Large intestine (tissue), 3 donors: ENCODE measurements at regions not wholly inside any gene's neighbourhood (a gene's known extent, or its start where the extent isn't known, plus 50 kb on each side); places are given as distances from the start of the nearest gene placed in this dataset.
"Not testable (repeated sequence)": the region's sequence is repeated elsewhere in the genome, so short reads cannot be mapped to it uniquely, and the experiment has no call there.

Experiments
- DNase-seq, 2 donors: peaks; one replicate each; pipeline versions ENCODE4 v3.0.0 to v3.0.0-alpha.2; 2013
- H3K27ac ChIP-seq: one replicate; pipeline ENCODE4 v1.5.1; 2013; ENCODE audit warnings: low read length
- H3K27me3 ChIP-seq: 2 replicates; pipeline ENCODE4 v1.6.1; 2013; ENCODE audit warnings: low read length; ENCODE audit not compliant: control insufficient read depth, insufficient read depth
- H3K36me3 ChIP-seq: 2 replicates; pipeline ENCODE4 v1.6.1; 2013; ENCODE audit warnings: low read length; ENCODE audit not compliant: control insufficient read depth, insufficient read depth
- H3K4me1 ChIP-seq: one replicate; pipeline ENCODE4 v1.6.1; 2013; ENCODE audit warnings: low read length; ENCODE audit not compliant: control insufficient read depth, insufficient read depth
- H3K4me3 ChIP-seq: one replicate; pipeline ENCODE4 v1.5.1; 2013; ENCODE audit warnings: low read length
- H3K9me3 ChIP-seq: one replicate; pipeline ENCODE4 v1.6.1; 2013; ENCODE audit warnings: mild to moderate bottlenecking, low read depth, low read length, moderate library complexity; ENCODE audit not compliant: control insufficient read depth
- WGBS: methylation state at CpG from one replicate; pipeline ENCODE4 v1.1.5; 2013; ENCODE audit warnings: low lambda C conversion rate; ENCODE audit not compliant: insufficient coverage; 5-methylcytosine and 5-hydroxymethylcytosine counted together

DNA sequence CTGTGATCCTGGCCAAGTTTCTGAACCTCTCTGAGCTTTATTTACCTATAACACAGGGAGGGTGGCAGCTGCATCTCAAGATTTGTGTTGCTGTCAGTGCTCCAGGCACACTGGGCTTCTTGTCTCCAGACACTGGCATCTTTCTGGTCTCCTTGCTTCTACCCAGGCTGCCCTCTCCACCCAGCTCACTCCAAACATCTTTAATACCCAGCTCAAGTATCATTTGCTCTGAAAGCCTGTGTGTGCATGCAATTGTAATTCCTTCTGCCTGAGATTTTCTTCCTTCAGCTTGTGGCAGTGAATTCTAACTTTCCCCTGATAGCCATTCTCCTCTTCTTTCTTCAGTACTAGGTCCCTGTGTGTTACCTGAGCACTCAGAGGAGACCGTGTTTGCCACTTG is 50.7 kb upstream of the USP7 start:
- H3K4me1 ChIP-seq, result no peaks in the 10 kb centered on the region
- H3K36me3 ChIP-seq, result no peaks in the 10 kb centered on the region
- no peak overlapping the region for H3K27ac ChIP-seq
- no peak for DNase-seq
- no peaks in the 10 kb centered on the region for H3K9me3 ChIP-seq
- H3K27me3 ChIP-seq, result peaks cover 3% of the 10 kb centered on the region
- no peak overlapping the region for H3K4me3 ChIP-seq
- WGBS, result no CpG with 5 or more reads among the region's 1 CpG

DNA sequence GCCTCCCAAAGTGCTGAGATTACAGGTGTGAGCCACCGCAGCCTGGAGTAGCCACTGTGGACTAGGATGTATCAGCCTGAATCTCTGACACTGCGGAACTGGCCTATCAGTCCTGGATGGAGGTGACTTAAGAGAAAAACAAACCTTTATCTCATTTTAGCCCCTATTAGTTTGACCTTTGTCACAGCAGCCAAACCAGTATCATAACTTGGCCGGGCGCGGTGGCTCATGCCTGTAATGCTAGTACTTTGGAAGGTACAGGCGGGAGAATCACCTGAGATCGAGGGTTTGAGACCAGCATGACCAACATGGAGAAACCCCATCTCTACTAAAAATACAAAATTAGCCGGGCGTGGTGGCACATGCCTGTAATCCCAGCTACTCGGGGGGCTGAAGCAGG is 51.8 kb upstream of the USP7 start:
- H3K27ac ChIP-seq, result no peak overlapping the region

DNA sequence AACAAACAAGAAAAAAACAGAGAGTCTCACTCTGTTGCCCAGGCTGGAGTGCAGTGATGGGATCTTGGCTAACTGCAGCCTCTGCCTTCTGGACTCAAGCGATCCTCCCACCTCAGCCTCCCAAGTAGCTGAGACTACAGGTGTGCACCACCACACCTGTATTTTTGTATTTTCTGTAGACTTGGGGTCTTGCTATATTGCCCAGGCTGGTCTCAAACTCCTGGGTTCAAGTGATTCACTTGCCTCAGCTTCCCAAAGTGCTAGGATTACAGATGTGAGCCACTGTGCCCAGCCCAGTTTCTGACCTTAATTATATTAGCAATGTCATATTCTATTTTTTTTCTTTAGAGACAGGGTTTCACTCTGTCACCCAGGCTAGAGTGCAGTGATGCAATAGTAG is 52.3 kb upstream of the USP7 start:
- no CpG with 5 or more reads among the region's 1 CpG for WGBS
- not testable (repeated sequence) for H3K9me3 ChIP-seq, H3K36me3 ChIP-seq, H3K4me1 ChIP-seq, H3K27ac ChIP-seq, DNase-seq, H3K27me3 ChIP-seq, H3K4me3 ChIP-seq

More for the DNA sequence above, 51.8 kb upstream of the USP7 start:
- Histone ChIP-seq H3K36me3 (no peaks in the 10 kb centered on the region), H3K27me3 (peaks cover 3% of the 10 kb centered on the region), H3K4me3 (no peak overlapping the region), H3K4me1 (no peaks in the 10 kb centered on the region), H3K9me3 (no peaks in the 10 kb centered on the region)
- no peak for DNase-seq
- WGBS, result no CpG with 5 or more reads among the region's 10 CpGs

DNA sequence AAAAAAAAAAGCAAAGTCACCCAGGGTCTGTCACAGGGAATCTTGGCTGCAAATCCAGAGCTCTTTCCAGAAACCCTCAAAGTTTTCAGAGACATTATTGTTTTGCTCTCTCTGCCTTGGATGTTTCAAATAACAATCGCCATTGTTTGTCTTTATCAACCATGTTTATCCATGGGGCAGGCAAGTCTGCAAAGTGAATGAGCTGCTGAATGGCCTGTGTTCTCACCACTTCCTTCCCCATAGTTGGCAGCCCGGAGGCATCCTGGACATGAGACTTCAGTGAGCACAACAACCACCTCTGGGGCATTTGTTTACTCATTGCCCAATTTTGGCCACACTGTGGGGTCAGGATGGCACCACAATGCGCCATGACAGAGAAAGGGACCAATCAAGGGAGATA is 53.1 kb upstream of the USP7 start:
- DNase-seq, result no peak
- H3K27ac ChIP-seq, result no peak overlapping the region
- no peaks in the 10 kb centered on the region for H3K9me3 ChIP-seq
- H3K27me3 ChIP-seq, result peaks cover 3% of the 10 kb centered on the region
- WGBS, result no CpG with 5 or more reads among the region's 3 CpGs
- H3K4me1 ChIP-seq, result no peaks in the 10 kb centered on the region
- no peaks in the 10 kb centered on the region for H3K36me3 ChIP-seq
- no peak overlapping the region for H3K4me3 ChIP-seq

DNA sequence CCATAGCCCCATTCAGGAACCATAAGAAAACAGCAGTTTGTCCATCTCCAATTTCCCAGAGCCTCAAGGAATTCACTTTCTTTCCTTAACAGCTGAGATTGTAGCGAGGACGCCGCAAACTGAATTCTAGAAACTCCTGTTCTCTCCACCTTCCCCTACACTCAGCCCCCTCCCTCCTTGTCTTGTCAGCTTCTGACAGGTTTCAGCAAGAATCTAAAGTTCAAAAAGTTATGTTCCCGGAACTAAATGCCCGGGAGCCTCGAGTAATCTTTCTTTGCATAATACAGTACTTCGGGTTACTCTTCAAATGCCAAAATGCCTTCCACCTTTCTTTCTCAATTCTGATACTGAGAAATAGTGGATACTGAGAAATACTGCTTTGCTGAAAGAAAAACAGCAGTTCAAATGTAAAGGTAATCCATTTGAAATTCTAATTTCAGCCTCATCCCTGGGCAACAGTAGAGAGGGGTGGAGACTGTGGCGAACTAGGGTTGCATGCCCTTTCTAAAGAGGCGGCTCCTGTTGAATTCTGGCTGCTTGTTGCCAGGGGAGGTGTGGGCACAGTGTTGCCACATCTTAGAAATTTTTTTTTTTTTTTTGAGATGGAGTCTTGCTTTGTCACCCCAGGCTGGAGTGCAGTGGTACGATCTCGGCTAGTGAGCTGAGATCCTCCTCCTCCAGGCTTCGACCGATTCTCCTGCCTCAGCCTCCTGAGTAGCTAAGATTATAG is 63.5 kb upstream of the USP7 start:
- peak in 1 of 2 donors; percentile 4 for DNase-seq
- H3K4me3 ChIP-seq, result no peak overlapping the region
- H3K4me1 ChIP-seq, result no peaks in the 10 kb centered on the region
- H3K36me3 ChIP-seq, result no peaks in the 10 kb centered on the region
- WGBS, result no CpG with 5 or more reads among the region's 13 CpGs
- H3K27me3 ChIP-seq, result no peaks in the 10 kb centered on the region
- H3K9me3 ChIP-seq, result no peaks in the 10 kb centered on the region
- H3K27ac ChIP-seq, result no peak overlapping the region

DNA sequence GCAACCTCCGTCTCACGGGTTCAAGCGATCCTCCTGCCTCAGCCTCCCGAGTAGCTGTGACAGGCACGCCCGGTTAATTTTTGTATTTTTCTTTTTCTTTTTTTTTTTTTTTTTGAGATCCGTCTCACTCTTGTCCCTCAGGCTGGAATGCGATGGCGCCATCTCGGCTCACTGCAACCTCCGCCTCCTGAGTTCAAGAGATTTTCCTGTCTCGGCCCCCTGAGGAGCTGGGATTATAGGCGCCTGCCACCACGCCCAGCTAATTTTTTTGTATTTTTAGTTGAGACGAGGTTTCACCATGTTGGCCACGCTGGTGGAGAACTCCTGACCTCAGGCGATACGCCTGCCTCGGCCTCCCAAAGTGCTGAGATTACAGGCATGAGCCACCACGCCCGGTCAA is 63.0 kb upstream of the HAPSTR1 start:
- not testable (repeated sequence) for H3K4me1 ChIP-seq, H3K4me3 ChIP-seq, H3K27ac ChIP-seq, H3K36me3 ChIP-seq, DNase-seq, H3K9me3 ChIP-seq, H3K27me3 ChIP-seq
- WGBS, result 100% methylated on average over 2 of the region's 21 CpGs

DNA sequence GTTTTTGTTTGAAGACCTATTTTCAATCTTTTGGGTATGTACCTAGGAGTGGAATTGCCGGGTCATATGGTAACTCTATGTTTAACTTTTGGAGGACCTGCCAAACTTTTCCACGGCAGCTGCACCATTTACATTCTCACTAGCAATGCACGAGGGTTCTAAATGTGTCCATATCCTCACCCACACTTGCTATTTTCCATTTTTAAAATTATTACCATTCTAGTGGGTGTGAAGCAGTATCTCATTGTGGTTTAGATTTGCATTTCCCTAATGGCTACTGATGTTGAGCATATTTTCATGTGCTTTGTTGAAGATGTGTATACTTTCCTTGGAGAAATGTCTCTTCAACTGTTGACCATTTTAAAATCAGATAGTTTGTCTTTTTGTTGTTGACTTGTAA is 60.3 kb upstream of the HAPSTR1 start:
- Histone ChIP-seq H3K4me1 (no peaks in the 10 kb centered on the region), H3K27me3 (no peaks in the 10 kb centered on the region), H3K9me3 (no peaks in the 10 kb centered on the region), H3K36me3 (no peaks in the 10 kb centered on the region), H3K4me3 (no peak overlapping the region), H3K27ac (no peak overlapping the region)
- no CpG with 5 or more reads among the region's 3 CpGs for WGBS
- no peak for DNase-seq

DNA sequence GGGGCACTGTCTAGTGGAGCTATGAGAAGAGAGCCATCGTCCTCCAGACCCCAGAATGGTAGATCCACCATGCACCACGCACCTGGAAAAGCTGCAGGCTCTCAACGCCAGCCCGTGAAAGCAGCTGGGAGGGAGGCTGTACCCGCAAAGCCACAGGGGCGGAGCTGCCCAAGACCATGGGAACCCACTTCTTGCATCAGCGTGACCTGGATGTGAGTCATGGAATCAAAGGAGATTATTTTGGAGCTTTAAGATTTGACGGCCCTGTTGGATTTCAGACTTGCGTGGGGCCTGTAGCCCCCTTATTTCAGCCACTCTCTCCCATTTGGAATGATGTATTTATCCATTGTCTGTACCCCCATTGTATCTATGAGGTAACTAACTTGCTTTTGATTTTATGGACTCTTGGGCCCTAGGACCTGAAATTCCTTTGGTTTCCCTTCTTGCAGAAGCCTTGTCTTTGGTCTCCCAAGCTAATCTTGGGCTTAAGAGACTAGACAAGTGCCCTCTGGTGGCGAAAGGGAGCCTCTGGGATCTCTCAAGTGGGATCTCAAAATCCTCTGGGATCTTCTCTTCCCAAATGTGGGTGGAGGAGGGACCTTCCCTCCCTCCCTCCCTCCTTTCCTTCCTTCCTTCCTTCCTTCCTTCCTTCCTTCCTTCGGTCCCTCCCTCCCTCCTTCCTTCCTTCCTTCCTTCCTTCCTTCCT is 58.2 kb upstream of the HAPSTR1 start:
- WGBS, result no CpG with 5 or more reads among the region's 11 CpGs
- no peaks in the 10 kb centered on the region for H3K9me3 ChIP-seq
- no peaks in the 10 kb centered on the region for H3K4me1 ChIP-seq
- H3K4me3 ChIP-seq, result no peak overlapping the region
- peak; percentile 20 to 28 for DNase-seq
- no peak overlapping the region for H3K27ac ChIP-seq
- H3K27me3 ChIP-seq, result no peaks in the 10 kb centered on the region
- no peaks in the 10 kb centered on the region for H3K36me3 ChIP-seq

DNA sequence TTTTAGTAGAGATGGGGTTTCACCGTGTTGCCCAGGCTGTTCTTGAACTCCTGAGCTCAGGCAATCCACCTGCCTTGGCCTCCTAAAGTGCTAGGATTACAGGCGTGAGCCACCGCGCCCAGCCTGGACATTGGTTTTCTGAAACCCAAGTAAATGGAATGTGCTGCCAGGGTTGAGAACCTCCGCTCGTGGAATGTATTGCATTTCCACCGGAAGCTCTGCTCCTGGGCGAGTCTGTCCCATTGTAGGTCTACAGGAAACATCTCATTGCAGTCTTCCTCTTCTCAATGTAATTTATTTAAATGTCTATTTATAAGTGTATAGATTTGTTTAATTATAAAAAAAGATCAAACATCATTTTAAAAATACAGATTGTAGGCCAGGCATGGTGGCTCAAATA is 57.4 kb upstream of the HAPSTR1 start:
- no peak overlapping the region for H3K4me3 ChIP-seq
- H3K36me3 ChIP-seq, result no peaks in the 10 kb centered on the region
- WGBS, result no CpG with 5 or more reads among the region's 8 CpGs
- no peaks in the 10 kb centered on the region for H3K9me3 ChIP-seq
- no peak overlapping the region for H3K27ac ChIP-seq
- DNase-seq, result no peak
- H3K4me1 ChIP-seq, result no peaks in the 10 kb centered on the region
- H3K27me3 ChIP-seq, result no peaks in the 10 kb centered on the region

DNA sequence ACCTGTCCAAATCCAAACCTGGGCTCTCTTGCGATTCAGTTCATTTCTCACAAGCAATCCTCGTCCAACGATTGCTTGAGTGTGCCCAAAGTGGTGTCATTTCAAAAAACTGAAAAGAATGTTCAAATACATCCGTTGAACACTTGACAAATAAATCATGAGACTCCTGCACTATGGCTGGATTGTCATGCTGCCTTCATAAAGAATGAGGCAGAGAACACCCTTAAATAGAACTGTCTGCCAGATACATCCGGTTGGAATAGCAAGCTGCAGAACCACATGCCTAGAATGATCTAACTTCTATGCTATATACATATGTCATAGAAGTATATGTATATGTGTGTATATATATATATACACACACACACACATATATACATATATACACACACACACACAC is 55.4 kb upstream of the HAPSTR1 start:
- Histone ChIP-seq H3K36me3 (no peaks in the 10 kb centered on the region), H3K4me1 (no peaks in the 10 kb centered on the region)
- 74% methylated on average over 3 of the region's 5 CpGs for WGBS

DNA sequence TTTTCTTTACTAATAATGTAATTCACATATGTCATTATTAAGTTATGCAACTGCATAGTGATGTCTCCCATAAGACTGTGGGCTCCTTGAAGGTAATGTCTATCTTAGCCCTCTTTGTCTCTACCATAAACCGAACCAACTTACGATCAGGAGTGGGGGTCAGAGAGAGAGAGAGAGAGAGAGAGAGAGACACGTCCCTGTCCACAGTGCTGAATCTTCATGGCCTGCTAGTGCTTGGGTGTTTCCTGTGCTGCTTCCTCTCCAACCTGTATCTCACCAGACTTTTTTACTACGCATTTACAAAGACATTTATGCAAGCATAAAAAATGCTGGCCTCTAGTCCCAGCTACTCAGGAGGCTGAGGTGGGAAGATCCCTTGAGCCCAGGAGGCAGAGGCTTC is 52.2 kb upstream of the HAPSTR1 start:
- Histone ChIP-seq H3K9me3 (no peaks in the 10 kb centered on the region), H3K36me3 (no peaks in the 10 kb centered on the region), H3K27me3 (no peaks in the 10 kb centered on the region), H3K4me3 (no peak overlapping the region), H3K4me1 (no peaks in the 10 kb centered on the region), H3K27ac (no peak overlapping the region)
- DNase-seq, result no peak
- 40% methylated on average over 1 of the region's 4 CpGs for WGBS

More for the DNA sequence above, 55.4 kb upstream of the HAPSTR1 start:
- no peaks in the 10 kb centered on the region for H3K27me3 ChIP-seq
- H3K27ac ChIP-seq, result no peak overlapping the region
- no peak overlapping the region for H3K4me3 ChIP-seq
- DNase-seq, result no peak
- H3K9me3 ChIP-seq, result no peaks in the 10 kb centered on the region
